NOMO-1 treated with DMSO at 0.1 percent for 48 hours (cell line): ENCODE measurements at regions not wholly inside any gene's neighbourhood (a gene's known extent, or its start where the extent isn't known, plus 50 kb on each side); places are given as distances from the start of the nearest gene placed in this dataset.

Experiments used
- DNase-seq: peaks from one replicate; lab custom pipeline; 2025; ENCODE audit not compliant: unreplicated experiment; lab: John Stamatoyannopoulos, UW

- DNase-seq: no peak
Observed at GRCh38 chr3:189108067-189108466, 63.7 kb upstream of the TPRG1 start.

GRCh38 chr3:189108735-189109134, 63.0 kb upstream of the TPRG1 start:
- DNase-seq: no peak

- DNase-seq: no peak
Observed at GRCh38 chr3:189109145-189109544, 62.6 kb upstream of the TPRG1 start.

GRCh38 chr3:189117087-189117486, 54.7 kb upstream of the TPRG1 start:
- DNase-seq: no peak

GRCh38 chr3:189118896-189119295, 52.9 kb upstream of the TPRG1 start:
- DNase-seq: no peak

- DNase-seq: no peak
Observed at GRCh38 chr3:189119950-189120349, 51.8 kb upstream of the TPRG1 start.

GRCh38 chr3:189121092-189121491, 50.7 kb upstream of the TPRG1 start:
- DNase-seq: peak; percentile 60
